Sigmoid colon (tissue), 6 donors: ENCODE measurements at regions not wholly inside any gene's neighbourhood (a gene's known extent, or its start where the extent isn't known, plus 50 kb on each side); places are given as distances from the start of the nearest gene placed in this dataset.
"Not testable (repeated sequence)": the region's sequence is repeated elsewhere in the genome, so short reads cannot be mapped to it uniquely, and the experiment has no call there.

ENCODE experiments used
- DNase-seq: peaks from one replicate; pipeline ENCODE4 v3.0.0-alpha.2; 2019
- H3K27ac ChIP-seq, 4 donors: fragments of 200-600 bp; sonication (generic); one replicate each; pipeline ENCODE4 v1.5.1; 2016 to 2019; ENCODE audit warnings: mild to moderate bottlenecking in 1 of 4
- H3K27me3 ChIP-seq, 3 donors: fragments of 200-600 bp; sonication (generic); one replicate each; pipeline ENCODE4 v1.5.1; 2019; ENCODE audit warnings: mild to moderate bottlenecking in 1 of 3
- H3K36me3 ChIP-seq, 4 donors: fragments of 200-600 bp; sonication (generic); one replicate each; pipeline ENCODE4 v1.5.1; 2016 to 2019
- H3K4me1 ChIP-seq, 4 donors: fragments of 200-600 bp; sonication (generic); one replicate each; pipeline ENCODE4 v1.5.1; 2017 to 2019
- H3K4me3 ChIP-seq, 4 donors: fragments of 200-600 bp; sonication (generic); one replicate each; pipeline ENCODE4 v1.5.1; 2017 to 2019; ENCODE audit warnings: mild to moderate bottlenecking in 2 of 4, moderate library complexity in 1 of 4
- H3K9me3 ChIP-seq, 4 donors: fragments of 200-600 bp in 3 of 4; sonication (generic) in 3 of 4; one replicate each; pipeline versions ENCODE4 v1.5.1 to v1.6.1; 2013 to 2019
- CTCF ChIP-seq, 4 experiments: fragments of 450-650 bp in 3 of 4; fragments of 200-600 bp in 1 of 4; IDR thresholded peaks; one replicate each; pipeline ENCODE4 v1.5.1; 2016 to 2019; ENCODE audit warnings: antibody characterized with exemption in 4 of 4, mild to moderate bottlenecking in 3 of 4, moderate library complexity in 2 of 4
- EP300 ChIP-seq, 4 donors: sonication (generic); formaldehyde crosslinking; IDR thresholded peaks; one replicate each; pipeline ENCODE4 v1.6.1; 2017; ENCODE audit warnings: antibody characterized with exemption in 4 of 4
- POLR2A ChIP-seq, 2 donors: fragments of 450-650 bp; IDR thresholded peaks; one replicate each; pipeline ENCODE4 v1.6.1; 2016; ENCODE audit warnings: antibody characterized with exemption in 2 of 2, mild to moderate bottlenecking in 2 of 2, moderate library complexity in 2 of 2
- POLR2AphosphoS5 ChIP-seq, 4 donors: sonication (generic); formaldehyde crosslinking; IDR thresholded peaks; one replicate each; pipeline ENCODE4 v1.6.1; 2017; ENCODE audit warnings: antibody characterized with exemption in 4 of 4
- WGBS, 2 donors: extraction: QIAGEN DNeasy Blood & Tissue Kit; methylation state at CpG; one replicate each; pipeline ENCODE4 v1.1.7; 2013; 5-methylcytosine and 5-hydroxymethylcytosine counted together
- intact Hi-C: fragments of 100-400 bp; cut with DNase I; formaldehyde crosslinking; loops from one replicate; pipeline ENCODE4 v1.15.1; 2023
- donor health status: healthy with polysubstance abuse.
- donor health status: healthy.

DNA sequence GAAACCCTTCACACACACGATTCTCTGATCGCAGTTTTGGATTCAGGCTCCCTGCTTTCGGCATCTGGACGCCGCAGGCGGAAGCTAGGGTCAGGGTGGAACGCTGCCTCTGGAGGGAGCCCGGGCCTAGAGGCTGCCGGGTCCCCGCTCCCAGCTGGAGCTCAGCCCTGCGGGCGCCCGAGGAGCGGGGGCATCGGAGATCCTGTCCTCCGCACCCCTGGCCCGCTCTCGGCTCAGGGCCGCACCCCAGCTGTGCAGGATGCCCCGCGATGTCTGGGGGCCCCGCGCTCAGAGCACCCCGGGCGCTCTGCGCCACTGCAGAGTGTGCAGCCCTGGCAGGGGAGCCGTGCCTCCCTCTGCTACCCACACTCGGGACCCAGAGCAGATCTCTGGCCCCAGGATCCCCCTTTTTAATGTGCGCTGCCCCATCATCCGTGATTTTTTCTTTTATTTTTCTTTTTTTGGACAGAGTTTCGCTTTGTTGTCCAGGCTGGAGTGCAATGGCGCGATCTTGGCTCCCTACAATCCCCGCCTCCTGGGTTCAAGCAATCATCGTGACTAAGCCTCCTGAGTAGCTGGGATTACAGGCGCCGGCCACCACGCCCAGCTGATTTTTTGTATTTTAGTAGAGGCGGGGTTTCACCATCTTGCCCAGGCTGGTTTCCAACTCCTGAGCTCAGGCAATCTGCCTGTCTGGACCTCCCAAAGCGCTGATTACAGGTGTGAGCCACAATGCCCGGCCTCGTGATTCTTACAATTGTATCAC, 54.8 kb upstream of the TUBA3E start:
- no peak overlapping the region for H3K27ac ChIP-seq
- H3K4me3 ChIP-seq = peak overlapping the region in 3 of 4 donors; percentile 14 to 23 (median 16)
- H3K9me3 ChIP-seq = no peaks in the 10 kb centered on the region
- H3K4me1 ChIP-seq = peaks cover 0 to 5% (median 0%) of the 10 kb centered on the region in 4 donors
- 31 to 40% methylated on average over 42 of the region's 42 CpGs for WGBS, 2 donors
- DNase-seq = no peak
- H3K27me3 ChIP-seq = peaks cover 7 to 42% (median 13%) of the 10 kb centered on the region in 3 donors
- no peak for TF ChIP-seq POLR2AphosphoS5 (IDR thresholded peaks at IDR 0.05)
- no peak for TF ChIP-seq POLR2A (IDR thresholded peaks at IDR 0.05)
- no peak for TF ChIP-seq CTCF (IDR thresholded peaks at IDR 0.05)
- TF ChIP-seq EP300 (IDR thresholded peaks at IDR 0.05) = no peak
- intact Hi-C loops = no loop called here
- no peaks in the 10 kb centered on the region for H3K36me3 ChIP-seq

DNA sequence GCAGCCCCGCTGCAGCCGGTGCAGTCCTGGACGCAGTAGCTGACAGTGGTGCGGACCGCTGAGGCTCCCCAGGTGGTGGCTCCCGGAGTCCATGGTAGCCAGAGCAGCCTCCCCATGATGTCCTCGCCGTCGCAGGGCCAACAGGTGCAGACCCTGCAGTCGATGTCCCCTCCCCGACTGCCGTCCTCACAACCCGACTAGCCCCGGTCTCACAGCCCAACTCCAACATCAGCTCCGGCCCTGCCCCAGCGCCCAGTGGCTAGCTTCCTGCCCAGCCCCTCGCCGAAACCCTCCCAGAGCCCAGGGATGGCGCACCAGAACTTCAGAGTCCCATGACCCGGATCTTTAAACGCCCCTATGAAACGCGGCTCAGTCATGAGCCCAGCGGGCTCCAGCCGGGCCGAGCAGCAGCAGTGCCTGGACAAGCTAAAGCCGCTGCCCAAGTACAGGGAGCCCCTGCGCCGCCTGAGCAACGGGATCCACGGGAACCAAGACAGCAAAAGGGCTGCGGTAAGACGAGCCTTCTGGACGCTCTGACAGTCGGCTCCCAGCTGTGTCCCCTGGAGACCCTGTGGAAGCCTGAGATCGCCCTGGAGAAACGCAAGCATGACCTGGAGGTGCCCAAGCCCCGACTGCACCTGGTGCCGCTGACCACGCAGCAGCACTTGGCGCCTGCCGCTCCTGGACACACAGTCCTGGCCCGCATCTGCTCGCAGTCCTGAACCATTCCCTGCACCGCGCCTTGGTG, 53.8 kb upstream of the TUBA3E start:
- Histone ChIP-seq H3K4me3 (peak overlapping the region in 1 of 4 donors; percentile 17), H3K4me1 (peaks cover 0 to 5% (median 0%) of the 10 kb centered on the region in 4 donors), H3K27ac (no peak overlapping the region), H3K9me3 (no peaks in the 10 kb centered on the region), H3K36me3 (no peaks in the 10 kb centered on the region), H3K27me3 (peaks cover 7 to 42% (median 13%) of the 10 kb centered on the region in 3 donors)
- intact Hi-C loops = no loop called here
- DNase-seq = no peak
- 47 to 53% methylated on average over 46 of the region's 46 CpGs for WGBS, 2 donors
- TF ChIP-seq POLR2A (IDR thresholded peaks at IDR 0.05) (no peak), POLR2AphosphoS5 (IDR thresholded peaks at IDR 0.05) (no peak), EP300 (IDR thresholded peaks at IDR 0.05) (no peak), CTCF (IDR thresholded peaks at IDR 0.05) (no peak)

DNA sequence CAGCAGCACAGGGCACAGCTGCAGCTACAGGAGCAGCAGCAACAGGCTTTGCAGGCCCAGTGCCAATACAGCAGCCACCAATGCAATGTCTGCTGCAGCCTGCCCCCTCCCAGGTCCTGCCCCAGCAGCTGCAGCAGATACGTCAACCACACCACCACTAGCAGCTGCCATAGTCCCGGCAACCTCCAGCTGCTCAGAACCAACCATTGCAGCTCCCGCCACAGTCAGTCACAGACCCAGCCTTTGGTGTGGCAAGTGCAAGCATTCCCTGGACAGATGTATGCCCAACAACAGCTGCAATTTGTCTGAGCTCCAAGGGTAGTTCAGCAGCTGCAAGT, 53.3 kb upstream of the TUBA3E start:
- Histone ChIP-seq H3K27me3 (peaks cover 7 to 42% (median 13%) of the 10 kb centered on the region in 3 donors), H3K27ac (no peak overlapping the region), H3K36me3 (no peaks in the 10 kb centered on the region), H3K4me3 (no peak overlapping the region), H3K4me1 (peaks cover 0 to 5% (median 0%) of the 10 kb centered on the region in 4 donors), H3K9me3 (no peaks in the 10 kb centered on the region)
- intact Hi-C loops = no loop called here
- no peak for DNase-seq
- no peak for TF ChIP-seq EP300 (IDR thresholded peaks at IDR 0.05)
- TF ChIP-seq POLR2A (IDR thresholded peaks at IDR 0.05) = no peak
- TF ChIP-seq CTCF (IDR thresholded peaks at IDR 0.05) = no peak
- no peak for TF ChIP-seq POLR2AphosphoS5 (IDR thresholded peaks at IDR 0.05)
- WGBS, 2 donors = 41 to 57% methylated on average over 3 of the region's 3 CpGs

DNA sequence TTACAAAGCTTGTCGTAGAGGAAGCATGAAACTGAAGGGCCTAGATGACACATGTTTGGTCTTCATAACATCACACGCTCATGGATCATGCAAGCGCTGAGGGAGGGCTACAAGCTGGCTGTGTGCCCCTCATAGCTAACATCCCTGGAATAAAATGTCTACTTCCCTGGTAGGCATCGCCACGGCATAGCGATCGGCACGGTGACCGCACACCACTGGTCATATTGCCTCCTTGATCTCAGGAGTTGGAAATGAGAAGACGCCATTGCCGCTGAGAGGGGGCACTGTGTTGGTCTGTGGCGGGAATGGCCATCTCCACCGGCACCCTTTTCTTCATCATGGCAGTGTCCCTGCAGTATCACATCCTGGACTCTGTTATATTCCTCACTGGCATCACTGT, 50.1 kb upstream of the TUBA3E start:
- H3K4me1 ChIP-seq, H3K27ac ChIP-seq, DNase-seq, H3K4me3 ChIP-seq, H3K9me3 ChIP-seq, intact Hi-C loops, H3K36me3 ChIP-seq: not testable (repeated sequence)
- WGBS, 2 donors = 88 to 92% methylated on average over 13 of the region's 13 CpGs
- H3K27me3 ChIP-seq = peaks cover 7 to 34% (median 12%) of the 10 kb centered on the region in 3 donors
